IMR-90 (cell line): ENCODE measurements at regions not wholly inside any gene's neighbourhood (a gene's known extent, or its start where the extent isn't known, plus 50 kb on each side); places are given as distances from the start of the nearest gene placed in this dataset.

ENCODE experiments used
- CTCF ChIP-seq: conservative IDR thresholded peaks from 2 replicates; pipeline ENCODE4 v1.5.1; 2012; ENCODE audit warnings: mild to moderate bottlenecking, low read depth, low read length, improper control_type of control experiment
- POLR2A ChIP-seq: IDR thresholded peaks from 2 replicates; pipeline ENCODE4 v1.6.1; 2012; ENCODE audit warnings: mild to moderate bottlenecking, low read depth, low read length
- RAD21 ChIP-seq: IDR thresholded peaks from 2 replicates; pipeline ENCODE4 v1.6.1; 2012; ENCODE audit warnings: low read length, improper control_type of control experiment
- SMC3 ChIP-seq: fragments of 150-350 bp; IDR thresholded peaks from 2 replicates; pipeline ENCODE4 v1.6.1; 2016; ENCODE audit warnings: low read depth, mild to moderate bottlenecking, antibody characterized with exemption, low read length, moderate library complexity

GRCh38 chr18:73120626-73121025 lies 252.8 kb upstream of the NETO1 start:
- TF ChIP-seq CTCF (no peak), SMC3 (no peak), POLR2A (no peak), RAD21 (no peak)
